Calu3 (cell line): ENCODE measurements at regions not wholly inside any gene's neighbourhood (a gene's known extent, or its start where the extent isn't known, plus 50 kb on each side); places are given as distances from the start of the nearest gene placed in this dataset.
A peak's percentile ranks its signal among the peaks of the same experiment; 100 is the strongest.

Experiments
- BruUV-seq: library from RNA; stranded (reverse); fragments of 400-500 nt; replicated peaks from 2 replicates; lab custom pipeline; 2021; lab: Mats Ljungman, UMichigan
- CTCF ChIA-PET: fragments of 300-600 bp; sonication (Branson Sonifier 250); formaldehyde crosslinking; loops from one replicate; lab custom pipeline; 2022; ENCODE audit warnings: antibody characterized with exemption; lab: Charles Lee
- DNase-seq: peaks from one replicate; pipeline ENCODE4 v3.0.0; 2022
- H3K27ac Mint-ChIP-seq: one replicate; pipeline ENCODE4 v1.8.0; 2022; ENCODE audit warnings: mixed read lengths; ENCODE audit not compliant: unreplicated experiment
- H3K27me3 Mint-ChIP-seq: one replicate; pipeline ENCODE4 v1.8.0; 2022; ENCODE audit warnings: mixed read lengths; ENCODE audit not compliant: unreplicated experiment
- H3K36me3 Mint-ChIP-seq: one replicate; pipeline ENCODE4 v1.8.0; 2022; ENCODE audit warnings: mild to moderate bottlenecking, moderate library complexity, mixed read lengths; ENCODE audit not compliant: insufficient read depth, unreplicated experiment
- H3K4me1 Mint-ChIP-seq: one replicate; pipeline ENCODE4 v1.8.0; 2022; ENCODE audit warnings: mild to moderate bottlenecking, low read depth, mixed read lengths; ENCODE audit not compliant: unreplicated experiment
- H3K4me3 Mint-ChIP-seq: one replicate; pipeline ENCODE4 v1.8.0; 2022; ENCODE audit warnings: mild to moderate bottlenecking, low read depth, moderate library complexity, mixed read lengths; ENCODE audit not compliant: unreplicated experiment
- H3K9me3 Mint-ChIP-seq: one replicate; pipeline ENCODE4 v1.8.0; 2022; ENCODE audit warnings: low read depth, mixed read lengths; ENCODE audit not compliant: unreplicated experiment
- CTCF ChIP-seq: fragments of 200-600 bp; IDR thresholded peaks from one replicate; pipeline ENCODE4 v1.8.0; 2022; ENCODE audit warnings: antibody characterized with exemption; ENCODE audit not compliant: unreplicated experiment
- intact Hi-C: fragments of 100-400 bp; cut with micrococcal nuclease; formaldehyde crosslinking; loops from one replicate; pipeline ENCODE4 v1.10.0; 2022; ENCODE audit not compliant: unreplicated experiment

DNA sequence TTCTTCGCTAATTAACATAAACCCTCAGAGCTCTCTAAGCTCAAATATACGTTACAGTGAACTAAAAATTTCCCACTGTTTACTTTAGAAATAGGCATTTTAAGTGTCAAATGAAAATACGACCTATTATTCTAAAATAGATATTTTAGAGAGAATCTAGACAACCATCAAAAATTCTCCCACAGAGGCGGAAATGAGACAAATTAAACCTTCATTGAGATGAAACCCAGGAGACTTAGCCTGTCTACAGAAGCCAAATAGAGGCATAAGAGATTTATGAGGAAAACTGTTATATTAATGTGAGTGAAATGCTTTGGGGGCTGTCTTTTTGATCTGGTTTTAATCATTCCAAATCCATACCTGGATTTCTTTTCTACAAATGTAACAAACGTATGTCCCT, 232.0 kb upstream of the GRIA4 start:
- no peaks in the 10 kb centered on the region for H3K36me3 Mint-ChIP-seq

DNA sequence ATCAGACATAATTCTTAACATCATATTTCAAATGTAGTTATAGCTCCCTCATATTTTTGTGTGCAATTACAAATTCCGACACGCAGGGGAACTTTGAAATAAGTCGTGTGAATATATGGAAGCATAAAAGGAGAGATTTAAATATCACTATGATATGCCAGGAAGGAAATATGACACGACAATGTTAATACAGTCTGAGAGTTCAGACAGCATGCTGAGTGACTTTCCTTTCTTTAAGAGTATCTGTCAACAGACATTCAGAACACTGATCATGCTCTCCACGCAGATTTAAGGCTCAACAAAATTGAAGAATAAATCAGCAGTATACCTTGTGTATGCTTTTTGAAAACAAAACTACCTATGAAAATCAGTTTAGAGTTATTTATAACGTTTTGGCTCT, 232.6 kb upstream of the CARD18 start:
- CTCF ChIA-PET, result no interaction called here
- Mint-ChIP-seq H3K27me3 (no peaks in the 10 kb centered on the region), H3K36me3 (no peaks in the 10 kb centered on the region), H3K4me3 (no peak overlapping the region), H3K27ac (no peak overlapping the region), H3K9me3 (no peaks in the 10 kb centered on the region), H3K4me1 (peaks cover 10% of the 10 kb centered on the region)
- no TSS peak for BruUV-seq
- DNase-seq, result no peak
- intact Hi-C loops, result no loop called here
- TF ChIP-seq CTCF, result no peak

More for the DNA sequence above, 232.0 kb upstream of the GRIA4 start:
- intact Hi-C loops, result no loop called here
- CTCF ChIA-PET, result no interaction called here
- Mint-ChIP-seq H3K27ac (no peak overlapping the region), H3K4me3 (no peak overlapping the region), H3K9me3 (no peaks in the 10 kb centered on the region), H3K4me1 (no peaks in the 10 kb centered on the region), H3K27me3 (no peaks in the 10 kb centered on the region)
- no peak for TF ChIP-seq CTCF
- BruUV-seq, result no TSS peak
- no peak for DNase-seq

- no peak overlapping the region for H3K4me3 Mint-ChIP-seq
- no peak overlapping the region for H3K27ac Mint-ChIP-seq
- H3K9me3 Mint-ChIP-seq, result no peaks in the 10 kb centered on the region
- DNase-seq, result no peak
- no peak for TF ChIP-seq CTCF
- intact Hi-C loops, result no loop called here
- H3K4me1 Mint-ChIP-seq, result peaks cover 10% of the 10 kb centered on the region
- no peaks in the 10 kb centered on the region for H3K27me3 Mint-ChIP-seq
- BruUV-seq, result no TSS peak
- no peaks in the 10 kb centered on the region for H3K36me3 Mint-ChIP-seq
- CTCF ChIA-PET, result no interaction called here
Measured at GRCh38 chr11:105371311-105371710, 231.7 kb upstream of the CARD18 start.

- no TSS peak for BruUV-seq
- no peak overlapping the region for H3K4me3 Mint-ChIP-seq
- no peaks in the 10 kb centered on the region for H3K36me3 Mint-ChIP-seq
- DNase-seq, result peak; percentile 11
- H3K9me3 Mint-ChIP-seq, result no peaks in the 10 kb centered on the region
- no peak overlapping the region for H3K27ac Mint-ChIP-seq
- CTCF ChIA-PET, result no interaction called here
- H3K4me1 Mint-ChIP-seq, result peaks cover 10% of the 10 kb centered on the region
- H3K27me3 Mint-ChIP-seq, result no peaks in the 10 kb centered on the region
- no peak for TF ChIP-seq CTCF
- intact Hi-C loops, result no loop called here
Measured at GRCh38 chr11:105368711-105369110, 229.1 kb upstream of the CARD18 start.

- CTCF ChIA-PET, result no interaction called here
- no peaks in the 10 kb centered on the region for H3K36me3 Mint-ChIP-seq
- H3K4me3 Mint-ChIP-seq, result no peak overlapping the region
- no peak overlapping the region for H3K27ac Mint-ChIP-seq
- no TSS peak for BruUV-seq
- intact Hi-C loops, result no loop called here
- H3K9me3 Mint-ChIP-seq, result no peaks in the 10 kb centered on the region
- DNase-seq, result no peak
- TF ChIP-seq CTCF, result no peak
- no peaks in the 10 kb centered on the region for H3K27me3 Mint-ChIP-seq
- H3K4me1 Mint-ChIP-seq, result peaks cover 10% of the 10 kb centered on the region
Measured at GRCh38 chr11:105367129-105367528, 227.6 kb upstream of the CARD18 start.
